ENCODE measurements at regions not wholly inside any gene's neighbourhood (a gene's known extent, or its start where the extent isn't known, plus 50 kb on each side); places are given as distances from the start of the nearest gene placed in this dataset.

- no peak for DNase-seq (ENCODE audit: low spot score)
Measured at GRCh38 chr21:38156200-38156599, 100.6 kb upstream of the KCNJ15 start.

- DNase-seq (ENCODE audit: low spot score), result peak; percentile 38
Measured at GRCh38 chr21:38159355-38159754, 97.4 kb upstream of the KCNJ15 start.

GRCh38 chr21:38165466-38166172 is 91.2 kb upstream of the KCNJ15 start:
- no peak for DNase-seq (ENCODE audit: low spot score)

GRCh38 chr21:38166173-38166535 is 90.6 kb upstream of the KCNJ15 start:
- no peak for DNase-seq (ENCODE audit: low spot score)

GRCh38 chr21:38167345-38167744 is 89.4 kb upstream of the KCNJ15 start:
- DNase-seq (ENCODE audit: low spot score), result no peak

- no peak for DNase-seq (ENCODE audit: low spot score)
Measured at GRCh38 chr21:38170283-38170682, 86.5 kb upstream of the KCNJ15 start.

GRCh38 chr21:38170704-38171682 is 85.8 kb upstream of the KCNJ15 start:
- no peak for DNase-seq (ENCODE audit: low spot score)

- DNase-seq (ENCODE audit: low spot score), result no peak
Measured at GRCh38 chr21:38171723-38172344, 85.0 kb upstream of the KCNJ15 start.

GRCh38 chr21:38173276-38174035 is 83.3 kb upstream of the KCNJ15 start:
- DNase-seq (ENCODE audit: low spot score), result no peak

- DNase-seq (ENCODE audit: low spot score), result no peak
Measured at GRCh38 chr21:38175306-38175705, 81.5 kb upstream of the KCNJ15 start.

- DNase-seq (ENCODE audit: low spot score), result no peak
Measured at GRCh38 chr21:38177919-38178652, 78.7 kb upstream of the KCNJ15 start.

GRCh38 chr21:38178653-38179470 is 77.9 kb upstream of the KCNJ15 start:
- no peak for DNase-seq (ENCODE audit: low spot score)

- no peak for DNase-seq (ENCODE audit: low spot score)
Measured at GRCh38 chr21:38179511-38179910, 77.3 kb upstream of the KCNJ15 start.

- no peak for DNase-seq (ENCODE audit: low spot score)
Measured at GRCh38 chr21:38181096-38181495, 75.7 kb upstream of the KCNJ15 start.

- no peak for DNase-seq (ENCODE audit: low spot score)
Measured at GRCh38 chr21:38182370-38182985, 74.3 kb upstream of the KCNJ15 start.

GRCh38 chr21:38183961-38184360 is 72.8 kb upstream of the KCNJ15 start:
- DNase-seq (ENCODE audit: low spot score), result no peak

- DNase-seq (ENCODE audit: low spot score), result no peak
Measured at GRCh38 chr21:38186661-38187270, 70.0 kb upstream of the KCNJ15 start.

GRCh38 chr21:38188037-38188436 is 68.8 kb upstream of the KCNJ15 start:
- no peak for DNase-seq (ENCODE audit: low spot score)

GRCh38 chr21:38196036-38196435 is 60.8 kb upstream of the KCNJ15 start:
- DNase-seq (ENCODE audit: low spot score), result no peak

GRCh38 chr21:38202811-38203210 is 54.0 kb upstream of the KCNJ15 start:
- no peak for DNase-seq (ENCODE audit: low spot score)
